Neural progenitor cell (in vitro differentiated cells): ENCODE measurements at regions not wholly inside any gene's neighbourhood (a gene's known extent, or its start where the extent isn't known, plus 50 kb on each side); places are given as distances from the start of the nearest gene placed in this dataset.

Experiments used
- DNase-seq: peaks from one replicate; pipeline ENCODE4 v3.0.0-alpha.2; 2016; ENCODE audit warnings: low spot score
- H2AFZ ChIP-seq: fragments of 200-600 bp; sonication (generic); replicated peaks from 2 replicates; pipeline ENCODE4 v1.6.1; 2016; ENCODE audit warnings: antibody characterized with exemption
- H3F3A ChIP-seq: fragments of 200-600 bp; sonication (generic); 2 replicates; pipeline ENCODE4 v1.6.1; 2016; ENCODE audit warnings: antibody characterized with exemption, low read depth
- H3K27ac ChIP-seq: fragments of 200-600 bp; sonication (generic); 2 replicates; pipeline ENCODE4 v1.5.1; 2016; ENCODE audit warnings: mild to moderate bottlenecking
- H3K27me3 ChIP-seq: fragments of 200-600 bp; sonication (generic); 2 replicates; pipeline ENCODE4 v1.6.1; 2016; ENCODE audit warnings: mild to moderate bottlenecking, moderate library complexity
- H3K36me3 ChIP-seq: fragments of 200-600 bp; sonication (generic); 2 replicates; pipeline ENCODE4 v1.5.1; 2016
- H3K4me1 ChIP-seq: fragments of 200-600 bp; sonication (generic); 2 replicates; pipeline ENCODE4 v1.6.1; 2016; ENCODE audit warnings: mixed run types
- H3K4me2 ChIP-seq: fragments of 200-600 bp; sonication (generic); 2 replicates; pipeline ENCODE4 v1.6.1; 2016
- H3K4me3 ChIP-seq: fragments of 200-600 bp; sonication (generic); 2 replicates; pipeline ENCODE4 v1.5.1; 2016
- H3K79me2 ChIP-seq: fragments of 200-600 bp; sonication (generic); 2 replicates; pipeline ENCODE4 v1.6.1; 2016; ENCODE audit warnings: low read depth
- H3K9ac ChIP-seq: fragments of 200-600 bp; sonication (generic); 2 replicates; pipeline ENCODE4 v1.6.1; 2016
- H3K9me3 ChIP-seq: fragments of 200-600 bp; sonication (generic); 2 replicates; pipeline ENCODE4 v1.5.1; 2016; ENCODE audit warnings: low read depth
- H4K20me1 ChIP-seq: fragments of 200-600 bp; sonication (generic); 2 replicates; pipeline ENCODE4 v1.6.1; 2016; ENCODE audit warnings: low read depth
- H3K27ac Mint-ChIP-seq: 3 replicates; pipeline ENCODE4 v1.8.0; 2021; ENCODE audit warnings: mixed read lengths
- H3K27me3 Mint-ChIP-seq: 2 replicates; pipeline ENCODE4 v1.8.0; 2022; ENCODE audit warnings: low read depth, mild to moderate bottlenecking, inconsistent platforms, moderate library complexity, mixed read lengths; ENCODE audit not compliant: insufficient read depth
- H3K36me3 Mint-ChIP-seq: 3 replicates; pipeline ENCODE4 v1.8.0; 2021; ENCODE audit warnings: mixed read lengths
- H3K4me1 Mint-ChIP-seq: 3 replicates; pipeline ENCODE4 v1.8.0; 2021; ENCODE audit warnings: mixed read lengths
- H3K4me3 Mint-ChIP-seq: 3 replicates; pipeline ENCODE4 v1.8.0; 2021; ENCODE audit warnings: mild to moderate bottlenecking, moderate library complexity, mixed read lengths
- H3K9me3 Mint-ChIP-seq: 3 replicates; pipeline ENCODE4 v1.8.0; 2020; ENCODE audit warnings: mixed read lengths
- EZH2 ChIP-seq: fragments of 200-600 bp; sonication (generic); IDR thresholded peaks from 2 replicates; pipeline ENCODE4 v1.6.1; 2017; ENCODE audit warnings: antibody characterized with exemption, mild to moderate bottlenecking, moderate library complexity
- EZH2phosphoT487 ChIP-seq: fragments of 200-600 bp; sonication (generic); IDR thresholded peaks from 2 replicates; pipeline ENCODE4 v1.6.1; 2017; ENCODE audit warnings: antibody characterized with exemption
- TF ChIP-seq, protein P1 (sequence below): fragments of 200-600 bp; sonication (generic); IDR thresholded peaks from 2 replicates; pipeline ENCODE4 v1.5.1; 2017; ENCODE audit warnings: antibody characterized with exemption, mild to moderate bottlenecking

DNA sequence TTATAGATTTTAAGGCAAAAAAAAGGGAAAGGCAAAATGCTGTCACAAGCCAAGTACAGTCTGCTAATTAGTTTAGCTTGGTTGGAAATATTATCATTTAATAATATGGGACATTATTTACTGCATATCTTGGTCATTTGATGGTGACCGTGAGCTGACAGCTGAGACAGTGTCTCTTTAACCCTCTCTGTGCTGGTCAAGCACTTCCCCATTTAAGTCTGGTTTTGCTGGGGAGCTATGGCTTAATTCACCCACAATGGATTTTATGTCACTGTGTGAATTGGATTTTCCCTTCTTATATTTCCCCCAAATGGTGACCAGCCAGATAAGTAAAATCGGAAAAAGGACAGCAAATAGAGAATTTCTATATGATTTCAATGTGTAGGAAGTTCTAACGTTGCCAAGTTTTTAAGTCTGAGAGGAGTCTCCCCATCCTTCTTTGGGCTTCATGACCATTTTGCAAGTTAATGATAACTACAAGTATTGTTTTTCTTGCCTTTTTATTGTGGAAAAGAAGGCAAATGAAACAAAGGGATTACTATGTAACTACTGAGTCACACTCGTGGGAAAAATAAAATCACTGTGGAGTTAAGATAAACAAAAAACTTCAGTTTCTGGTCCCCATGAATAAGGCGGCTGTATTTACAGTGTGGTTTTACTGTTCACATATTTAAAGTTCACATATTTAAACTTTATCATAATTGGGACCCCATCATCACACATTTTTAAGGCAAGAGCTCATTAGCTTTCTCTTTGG is 373.5 kb downstream of the NR2F2 start:
- no peaks in the 10 kb centered on the region for H3K27me3 ChIP-seq
- H3K9me3 ChIP-seq = no peaks in the 10 kb centered on the region
- Mint-ChIP-seq H3K9me3 (no peaks in the 10 kb centered on the region), H3K27ac (no peak overlapping the region), H3K36me3 (no peaks in the 10 kb centered on the region), H3K4me1 (peaks cover 75% of the 10 kb centered on the region), H3K4me3 (no peak overlapping the region), H3K27me3 (peaks cover 22% of the 10 kb centered on the region)
- peak overlapping the region; percentile 61 for H3K27ac ChIP-seq
- DNase-seq = no peak
- H4K20me1 ChIP-seq = no peaks in the 10 kb centered on the region
- H2AFZ ChIP-seq = no peak overlapping the region
- H3K79me2 ChIP-seq = no peaks in the 10 kb centered on the region
- no peak overlapping the region for H3K9ac ChIP-seq
- peak overlapping the region; percentile 18 for H3K4me3 ChIP-seq
- peaks cover 58% of the 10 kb centered on the region for H3F3A ChIP-seq
- peak overlapping the region; percentile 73 for H3K4me2 ChIP-seq
- H3K4me1 ChIP-seq = peaks cover 99% of the 10 kb centered on the region
- TF ChIP-seq EZH2 = no peak
- TF ChIP-seq, protein P1, sequence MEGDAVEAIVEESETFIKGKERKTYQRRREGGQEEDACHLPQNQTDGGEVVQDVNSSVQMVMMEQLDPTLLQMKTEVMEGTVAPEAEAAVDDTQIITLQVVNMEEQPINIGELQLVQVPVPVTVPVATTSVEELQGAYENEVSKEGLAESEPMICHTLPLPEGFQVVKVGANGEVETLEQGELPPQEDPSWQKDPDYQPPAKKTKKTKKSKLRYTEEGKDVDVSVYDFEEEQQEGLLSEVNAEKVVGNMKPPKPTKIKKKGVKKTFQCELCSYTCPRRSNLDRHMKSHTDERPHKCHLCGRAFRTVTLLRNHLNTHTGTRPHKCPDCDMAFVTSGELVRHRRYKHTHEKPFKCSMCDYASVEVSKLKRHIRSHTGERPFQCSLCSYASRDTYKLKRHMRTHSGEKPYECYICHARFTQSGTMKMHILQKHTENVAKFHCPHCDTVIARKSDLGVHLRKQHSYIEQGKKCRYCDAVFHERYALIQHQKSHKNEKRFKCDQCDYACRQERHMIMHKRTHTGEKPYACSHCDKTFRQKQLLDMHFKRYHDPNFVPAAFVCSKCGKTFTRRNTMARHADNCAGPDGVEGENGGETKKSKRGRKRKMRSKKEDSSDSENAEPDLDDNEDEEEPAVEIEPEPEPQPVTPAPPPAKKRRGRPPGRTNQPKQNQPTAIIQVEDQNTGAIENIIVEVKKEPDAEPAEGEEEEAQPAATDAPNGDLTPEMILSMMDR = no peak
- TF ChIP-seq EZH2phosphoT487 = no peak
- no peaks in the 10 kb centered on the region for H3K36me3 ChIP-seq

DNA sequence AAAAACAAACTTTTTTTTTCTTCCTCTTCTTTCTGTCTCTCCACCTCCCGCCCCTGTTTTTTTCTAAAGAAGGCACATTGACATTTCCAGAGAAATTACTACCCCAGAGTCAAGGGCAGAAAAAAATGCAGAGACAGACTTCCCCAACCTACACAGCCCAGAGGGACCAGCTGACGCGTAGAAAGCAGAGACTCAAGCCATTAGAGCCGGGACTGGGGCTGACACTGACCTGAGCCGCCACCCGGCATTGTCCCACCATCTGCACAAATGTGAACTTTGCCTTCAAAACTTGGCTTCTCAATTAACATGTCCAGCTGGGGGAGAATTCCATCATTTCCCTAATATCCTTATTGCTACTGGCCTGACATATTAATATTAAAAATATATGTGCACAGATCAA is 385.6 kb downstream of the NR2F2 start:
- TF ChIP-seq, protein P1 = no peak
- no peak for TF ChIP-seq EZH2
- TF ChIP-seq EZH2phosphoT487 = no peak
- Mint-ChIP-seq H3K36me3 (no peaks in the 10 kb centered on the region), H3K27me3 (peaks cover 18% of the 10 kb centered on the region), H3K4me1 (peaks cover 14% of the 10 kb centered on the region), H3K4me3 (no peak overlapping the region), H3K9me3 (no peaks in the 10 kb centered on the region), H3K27ac (no peak overlapping the region)
- H3K9ac ChIP-seq = no peak overlapping the region
- H2AFZ ChIP-seq = no peak overlapping the region
- no peak overlapping the region for H3K27ac ChIP-seq
- peaks cover 14% of the 10 kb centered on the region for H3K4me1 ChIP-seq
- no peak overlapping the region for H3K4me2 ChIP-seq
- H3K36me3 ChIP-seq = no peaks in the 10 kb centered on the region
- no peaks in the 10 kb centered on the region for H3K79me2 ChIP-seq
- no peaks in the 10 kb centered on the region for H3F3A ChIP-seq
- H3K9me3 ChIP-seq = no peaks in the 10 kb centered on the region
- H4K20me1 ChIP-seq = no peaks in the 10 kb centered on the region
- H3K27me3 ChIP-seq = no peaks in the 10 kb centered on the region
- no peak overlapping the region for H3K4me3 ChIP-seq
- DNase-seq = no peak

DNA sequence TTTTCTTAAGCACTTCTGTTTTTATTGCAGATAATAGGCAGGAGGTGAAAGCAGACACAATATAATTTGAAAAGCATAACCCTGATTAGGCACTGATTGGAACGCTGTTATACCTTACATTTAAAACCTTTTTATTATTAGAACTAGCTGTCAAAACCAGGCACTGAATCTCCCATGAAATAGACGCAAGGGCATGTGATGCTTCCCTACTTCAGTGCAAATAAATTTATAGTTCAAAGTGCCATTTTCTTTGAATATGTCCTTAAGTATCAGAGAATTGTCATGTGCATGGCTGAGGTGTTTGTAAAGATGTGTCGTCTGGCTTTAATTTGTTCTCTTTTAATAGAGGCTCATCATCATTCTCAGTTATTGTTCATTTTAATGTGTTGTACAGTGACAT is 386.0 kb downstream of the NR2F2 start:
- H3K4me3 Mint-ChIP-seq = no peak overlapping the region
- Histone ChIP-seq H3K79me2 (no peaks in the 10 kb centered on the region), H3K27ac (no peak overlapping the region), H3K27me3 (no peaks in the 10 kb centered on the region), H3K36me3 (no peaks in the 10 kb centered on the region), H3F3A (no peaks in the 10 kb centered on the region), H3K4me3 (no peak overlapping the region), H3K4me2 (no peak overlapping the region), H3K4me1 (peaks cover 14% of the 10 kb centered on the region), H3K9ac (no peak overlapping the region), H2AFZ (no peak overlapping the region), H3K9me3 (no peaks in the 10 kb centered on the region), H4K20me1 (no peaks in the 10 kb centered on the region)
- TF ChIP-seq, protein P1 = no peak
- TF ChIP-seq EZH2phosphoT487 (no peak), EZH2 (no peak)
- DNase-seq = no peak
- peaks cover 20% of the 10 kb centered on the region for H3K27me3 Mint-ChIP-seq
- H3K4me1 Mint-ChIP-seq = peaks cover 14% of the 10 kb centered on the region
- no peak overlapping the region for H3K27ac Mint-ChIP-seq
- no peaks in the 10 kb centered on the region for H3K9me3 Mint-ChIP-seq
- H3K36me3 Mint-ChIP-seq = no peaks in the 10 kb centered on the region
